GM23248 (cell line): ENCODE measurements at regions not wholly inside any gene's neighbourhood (a gene's known extent, or its start where the extent isn't known, plus 50 kb on each side); places are given as distances from the start of the nearest gene placed in this dataset.

Experiments used
- DNase-seq: peaks from one replicate; pipeline ENCODE4 v3.0.0-alpha.2; 2015
- H2AFZ ChIP-seq: fragments of 200-600 bp; sonication (generic); 2 replicates; pipeline ENCODE4 v1.6.1; 2016; ENCODE audit warnings: antibody characterized with exemption
- H3F3A ChIP-seq: fragments of 200-600 bp; sonication (generic); 2 replicates; pipeline ENCODE4 v1.6.1; 2016; ENCODE audit warnings: mild to moderate bottlenecking, antibody characterized with exemption, mixed run types; ENCODE audit not compliant: insufficient read depth
- H3K27ac ChIP-seq: fragments of 200-600 bp; sonication (generic); 2 replicates; pipeline ENCODE4 v1.5.1; 2016; ENCODE audit warnings: mild to moderate bottlenecking
- H3K27me3 ChIP-seq: fragments of 200-600 bp; sonication (generic); replicated peaks from 2 replicates; pipeline ENCODE4 v1.6.1; 2016; ENCODE audit warnings: mild to moderate bottlenecking; ENCODE audit not compliant: insufficient read depth
- H3K36me3 ChIP-seq: fragments of 200-600 bp; sonication (generic); 2 replicates; pipeline ENCODE4 v1.6.1; 2016; ENCODE audit warnings: low read depth, mild to moderate bottlenecking
- H3K4me1 ChIP-seq: fragments of 200-600 bp; sonication (generic); 2 replicates; pipeline ENCODE4 v1.6.1; 2016; ENCODE audit warnings: mild to moderate bottlenecking; ENCODE audit not compliant: insufficient read depth
- H3K4me2 ChIP-seq: fragments of 200-600 bp; sonication (generic); one replicate; pipeline ENCODE4 v1.6.1; 2016; ENCODE audit warnings: mild to moderate bottlenecking; ENCODE audit not compliant: unreplicated experiment
- H3K4me3 ChIP-seq: fragments of 200-600 bp; sonication (generic); 2 replicates; pipeline ENCODE4 v1.5.1; 2016; ENCODE audit warnings: mild to moderate bottlenecking
- H3K79me2 ChIP-seq: fragments of 200-600 bp; sonication (generic); 2 replicates; pipeline ENCODE4 v1.6.1; 2016; ENCODE audit warnings: mild to moderate bottlenecking; ENCODE audit not compliant: insufficient read depth
- H3K9ac ChIP-seq: fragments of 200-600 bp; sonication (generic); 2 replicates; pipeline ENCODE4 v1.6.1; 2016; ENCODE audit warnings: mild to moderate bottlenecking
- H3K9me2 ChIP-seq: fragments of 200-600 bp; sonication (generic); 2 replicates; pipeline ENCODE4 v1.6.1; 2016; ENCODE audit warnings: mixed run types, mild to moderate bottlenecking, moderate library complexity; ENCODE audit not compliant: insufficient read depth
- H3K9me3 ChIP-seq: fragments of 200-600 bp; sonication (generic); one replicate; pipeline ENCODE4 v1.6.1; 2017; ENCODE audit warnings: low read depth
- H4K20me1 ChIP-seq: fragments of 200-600 bp; sonication (generic); 2 replicates; pipeline ENCODE4 v1.6.0; 2016; ENCODE audit not compliant: insufficient read depth
- EZH2 ChIP-seq: fragments of 200-600 bp; sonication (generic); IDR thresholded peaks from 2 replicates; pipeline ENCODE4 v1.6.1; 2018; ENCODE audit warnings: antibody characterized with exemption, mild to moderate bottlenecking; ENCODE audit not compliant: insufficient read depth, poor library complexity, severe bottlenecking
- EZH2phosphoT487 ChIP-seq: fragments of 200-600 bp; sonication (generic); IDR thresholded peaks from 2 replicates; pipeline ENCODE4 v1.6.1; 2018; ENCODE audit warnings: antibody characterized with exemption, moderate library complexity, mild to moderate bottlenecking, low read depth; ENCODE audit not compliant: insufficient read depth
- WGBS, 2 experiments: methylation state at CpG; one replicate each; pipeline ENCODE4 v1.1.6; 2015 to 2017; ENCODE audit warnings: low lambda C conversion rate in 2 of 2, low coverage in 1 of 2; ENCODE audit errors: missing lambda C conversion rate in 2 of 2; 5-methylcytosine and 5-hydroxymethylcytosine counted together
- in situ Hi-C: fragments of 300-500 bp; cut with MboI; formaldehyde crosslinking; loops from 2 replicates; pipeline ENCODE4 v1.15.0; 2020

DNA sequence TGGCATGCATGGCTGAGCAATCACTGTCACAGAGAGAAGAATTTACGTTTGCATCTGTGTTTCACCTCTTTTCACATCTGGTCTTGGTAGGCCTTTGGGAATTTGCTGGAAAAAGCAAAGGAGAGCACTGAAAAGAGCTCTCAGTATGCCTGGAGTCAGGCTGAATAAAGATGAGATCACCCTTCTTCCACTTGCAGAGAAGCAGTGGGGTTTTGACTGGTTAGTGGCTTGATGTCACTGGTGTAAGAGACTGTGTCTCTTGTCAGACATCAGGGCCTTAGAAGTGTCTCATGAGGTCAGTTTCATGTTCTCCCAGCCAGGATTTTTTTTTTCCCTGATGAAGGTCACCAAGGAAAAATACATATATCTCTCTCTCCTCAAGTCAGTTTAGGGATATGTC, 353.8 kb downstream of the INSIG2 start:
- in situ Hi-C loops: no loop called here
- WGBS, 2 experiments: 73 to 74% methylated on average over 1 of the region's 1 CpG

DNA sequence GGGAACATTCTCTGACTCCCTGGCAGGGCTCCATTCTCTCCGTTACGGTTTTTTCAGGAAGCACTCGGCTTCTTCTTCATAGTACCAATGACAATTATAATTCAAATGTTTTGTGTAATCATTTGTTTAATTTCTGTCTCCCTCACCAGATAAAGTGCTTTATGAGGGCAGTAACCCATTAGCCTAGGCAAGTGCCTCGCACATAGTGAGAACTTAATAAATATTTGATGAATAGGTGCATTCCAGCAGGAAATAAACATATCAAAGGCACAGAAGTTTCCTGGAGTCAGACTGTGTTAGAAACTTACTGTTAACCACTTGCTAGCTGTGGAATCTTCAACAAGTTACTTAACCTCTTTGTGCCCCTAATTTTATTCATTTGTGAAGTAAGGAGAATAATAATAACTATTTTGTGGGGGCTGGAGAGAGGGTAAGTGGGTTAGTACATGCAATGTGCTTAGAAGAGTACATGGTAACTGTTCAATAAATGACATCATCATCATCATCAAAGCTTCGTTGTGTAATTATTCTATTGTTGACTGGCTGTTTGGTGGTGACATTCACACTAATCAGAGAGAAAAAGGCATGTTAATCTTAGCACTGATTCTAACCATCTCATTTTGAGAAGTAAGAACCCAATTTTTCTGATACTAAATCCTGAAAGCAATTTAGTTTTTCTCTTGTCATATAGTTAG, 352.3 kb downstream of the INSIG2 start:
- Histone ChIP-seq H3K9me2 (no peaks in the 10 kb centered on the region), H3K4me3 (no peak overlapping the region), H2AFZ (no peak overlapping the region), H3K36me3 (no peaks in the 10 kb centered on the region), H3F3A (peaks cover 7% of the 10 kb centered on the region; the same call in 1 of the 2 replicates), H4K20me1 (no peaks in the 10 kb centered on the region), H3K4me2 (no peak overlapping the region), H3K27me3 (no peaks in the 10 kb centered on the region), H3K9ac (no peak overlapping the region), H3K4me1 (peaks cover 14% of the 10 kb centered on the region), H3K79me2 (no peaks in the 10 kb centered on the region), H3K9me3 (no peaks in the 10 kb centered on the region), H3K27ac (no peak overlapping the region)
- 87 to 89% methylated on average over 5 of the region's 5 CpGs for WGBS, 2 experiments
- in situ Hi-C loops: no loop called here
- no peak for DNase-seq
- TF ChIP-seq EZH2 (no peak), EZH2phosphoT487 (no peak)

More for the DNA sequence above, 353.8 kb downstream of the INSIG2 start:
- Histone ChIP-seq H3K36me3 (no peaks in the 10 kb centered on the region), H3K9me2 (no peaks in the 10 kb centered on the region; the same call in 1 of the 2 replicates), H2AFZ (no peak overlapping the region), H4K20me1 (no peaks in the 10 kb centered on the region), H3K27ac (no peak overlapping the region), H3K27me3 (no peaks in the 10 kb centered on the region), H3K4me1 (peaks cover 14% of the 10 kb centered on the region), H3K4me3 (no peak overlapping the region), H3K9ac (no peak overlapping the region), H3K9me3 (no peaks in the 10 kb centered on the region), H3K79me2 (no peaks in the 10 kb centered on the region), H3K4me2 (no peak overlapping the region), H3F3A (peaks cover 7% of the 10 kb centered on the region; the same call in 1 of the 2 replicates)
- no peak for TF ChIP-seq EZH2phosphoT487
- DNase-seq: no peak

DNA sequence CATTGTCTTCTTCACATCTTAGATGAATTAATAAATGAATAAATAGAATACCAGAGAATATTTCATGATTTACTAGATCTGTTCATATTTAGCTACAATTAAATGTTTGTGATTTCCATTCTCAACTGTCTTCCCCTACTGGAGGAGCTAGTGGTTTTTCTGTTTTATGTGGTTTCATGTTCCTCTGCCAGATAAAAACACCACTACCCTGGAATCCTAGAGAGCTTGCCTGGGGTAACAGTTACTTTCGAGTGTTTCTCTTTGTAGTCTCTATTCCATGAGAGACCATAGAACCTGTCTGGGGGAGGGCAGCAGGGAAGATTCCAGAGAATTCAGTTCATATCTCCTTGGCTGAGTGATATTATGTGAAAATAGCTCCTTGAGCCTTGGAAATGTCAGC, 349.2 kb downstream of the INSIG2 start:
- H3K27me3 ChIP-seq: no peaks in the 10 kb centered on the region
- no peak overlapping the region for H3K9ac ChIP-seq
- H4K20me1 ChIP-seq: no peaks in the 10 kb centered on the region
- no peak overlapping the region for H3K4me3 ChIP-seq
- 77 to 82% methylated on average over 1 of the region's 1 CpG for WGBS, 2 experiments
- no peak for DNase-seq
- peaks cover 3% of the 10 kb centered on the region; the same call in 1 of the 2 replicates for H3F3A ChIP-seq
- in situ Hi-C loops: no loop called here
- TF ChIP-seq EZH2phosphoT487: no peak
- TF ChIP-seq EZH2: no peak
- H3K9me2 ChIP-seq: no peaks in the 10 kb centered on the region
- H3K79me2 ChIP-seq: no peaks in the 10 kb centered on the region
- H3K36me3 ChIP-seq: no peaks in the 10 kb centered on the region
- H3K4me1 ChIP-seq: peaks cover 4% of the 10 kb centered on the region
- H3K4me2 ChIP-seq: no peak overlapping the region
- H3K27ac ChIP-seq: no peak overlapping the region
- no peak overlapping the region for H2AFZ ChIP-seq
- H3K9me3 ChIP-seq: no peaks in the 10 kb centered on the region

GRCh38 chr2:118431997-118432396, 343.7 kb downstream of the INSIG2 start:
- H4K20me1 ChIP-seq: no peaks in the 10 kb centered on the region
- no peaks in the 10 kb centered on the region for H3K27me3 ChIP-seq
- in situ Hi-C loops: no loop called here
- H3K4me1 ChIP-seq: peaks cover 33% of the 10 kb centered on the region
- no peak overlapping the region for H3K9ac ChIP-seq
- peak; percentile 46 for DNase-seq
- H3K4me2 ChIP-seq: peak overlapping the region; percentile 89
- H3F3A ChIP-seq: peaks cover 31% of the 10 kb centered on the region
- WGBS, 2 experiments: 4% methylated on average over 4 of the region's 4 CpGs
- no peaks in the 10 kb centered on the region for H3K9me2 ChIP-seq
- no peak for TF ChIP-seq EZH2phosphoT487
- no peak for TF ChIP-seq EZH2
- H3K4me3 ChIP-seq: peak overlapping the region; percentile 52; the same call in 1 of the 2 replicates
- peak overlapping the region; percentile 80 for H3K27ac ChIP-seq
- no peaks in the 10 kb centered on the region for H3K9me3 ChIP-seq
- no peaks in the 10 kb centered on the region for H3K36me3 ChIP-seq
- H2AFZ ChIP-seq: peak overlapping the region; percentile 33; the same call in 1 of the 2 replicates
- no peaks in the 10 kb centered on the region for H3K79me2 ChIP-seq
